IMR-90 (cell line): ENCODE measurements at regions not wholly inside any gene's neighbourhood (a gene's known extent, or its start where the extent isn't known, plus 50 kb on each side); places are given as distances from the start of the nearest gene placed in this dataset.
"Not testable (repeated sequence)": the region's sequence is repeated elsewhere in the genome, so short reads cannot be mapped to it uniquely, and the experiment has no call there.

Experiments
- ATAC-seq: fragments of 200-7000 bp; cut with Tn5 transposase; 2 replicates; pipeline ENCODE4 v1.9.1; 2020; ENCODE audit warnings: low read depth, mild to moderate bottlenecking, moderate library complexity
- BruUV-seq: library from RNA; stranded (reverse); fragments of 400-500 nt; replicated peaks from 2 replicates; lab custom pipeline; 2021; lab: Mats Ljungman, UMichigan
- CTCF ChIA-PET: fragments of 300-600 bp; formaldehyde crosslinking; extraction: SDS; loops from one replicate; lab custom pipeline; 2021; ENCODE audit warnings: antibody characterized with exemption; lab: Yijun Ruan, JAX
- POLR2A ChIA-PET: fragments of 300-600 bp; sonication (Branson Sonifier 250); formaldehyde crosslinking; loops from one replicate; lab custom pipeline; 2022; ENCODE audit warnings: antibody characterized with exemption; ENCODE audit not compliant: unreplicated experiment; lab: Charles Lee
- DNase-seq: peaks from one replicate; pipeline ENCODE4 v3.0.0; 2013
- H2AFZ ChIP-seq: replicated peaks from 2 replicates; pipeline ENCODE3; 2013; ENCODE audit warnings: low read length, mild to moderate bottlenecking; ENCODE audit not compliant: poor library complexity
- H2AK5ac ChIP-seq: 2 replicates; pipeline ENCODE4 v1.6.1; 2013; ENCODE audit warnings: low read depth, low read length, inconsistent platforms
- H2AK9ac ChIP-seq: replicated peaks from 2 replicates; pipeline ENCODE3; 2013; ENCODE audit warnings: mild to moderate bottlenecking, low read depth, low read length, moderate library complexity; ENCODE audit not compliant: poor library complexity
- H2BK120ac ChIP-seq: 2 replicates; pipeline ENCODE4 v1.6.1; 2013; ENCODE audit warnings: low read depth, low read length, inconsistent platforms
- H2BK15ac ChIP-seq: 3 replicates; pipeline ENCODE4 v1.6.1; 2013; ENCODE audit warnings: low read depth, low read length, inconsistent platforms
- H2BK20ac ChIP-seq: 2 replicates; pipeline ENCODE4 v1.6.1; 2013; ENCODE audit warnings: low read depth, mild to moderate bottlenecking, inconsistent platforms, low read length, moderate library complexity
- H2BK5ac ChIP-seq: 2 replicates; pipeline ENCODE4 v1.6.1; 2013; ENCODE audit warnings: mild to moderate bottlenecking, low read depth, low read length, inconsistent platforms; ENCODE audit not compliant: poor library complexity, severe bottlenecking
- H3K14ac ChIP-seq: replicated peaks from 2 replicates; pipeline ENCODE4 v1.6.1; 2013; ENCODE audit warnings: low read depth, low read length, inconsistent platforms
- H3K18ac ChIP-seq: 2 replicates; pipeline ENCODE4 v1.6.1; 2013; ENCODE audit warnings: low read depth, low read length, control low read depth
- H3K23ac ChIP-seq: 2 replicates; pipeline ENCODE4 v1.6.1; 2013; ENCODE audit warnings: low read depth, low read length, inconsistent platforms
- H3K27ac ChIP-seq: 2 replicates; pipeline ENCODE4 v1.5.1; 2013; ENCODE audit warnings: mild to moderate bottlenecking, control low read depth, low read length; ENCODE audit not compliant: insufficient read depth
- H3K27me3 ChIP-seq: 2 replicates; pipeline ENCODE4 v1.6.1; 2013; ENCODE audit warnings: low read length; ENCODE audit not compliant: control insufficient read depth, insufficient read depth
- H3K36me3 ChIP-seq: 2 replicates; pipeline ENCODE4 v1.6.1; 2013; ENCODE audit warnings: low read length, mixed read lengths; ENCODE audit not compliant: control insufficient read depth, insufficient read depth
- H3K4ac ChIP-seq: 2 replicates; pipeline ENCODE4 v1.6.1; 2013; ENCODE audit warnings: low read depth, low read length, inconsistent platforms
- H3K4me1 ChIP-seq: 2 replicates; pipeline ENCODE4 v1.6.1; 2013; ENCODE audit warnings: low read length, mixed read lengths; ENCODE audit not compliant: control insufficient read depth, insufficient read depth
- H3K4me2 ChIP-seq: 2 replicates; pipeline ENCODE4 v1.6.1; 2013; ENCODE audit warnings: low read depth, mild to moderate bottlenecking, control low read depth, low read length, moderate library complexity
- H3K4me3 ChIP-seq: 2 replicates; pipeline ENCODE4 v1.5.1; 2013; ENCODE audit warnings: low read depth, mild to moderate bottlenecking, control low read depth, low read length, moderate library complexity; ENCODE audit not compliant: insufficient read depth
- H3K56ac ChIP-seq: 2 replicates; pipeline ENCODE4 v1.6.1; 2013; ENCODE audit warnings: low read length, inconsistent platforms; ENCODE audit not compliant: insufficient read depth; ENCODE audit errors: extremely low read depth
- H3K79me1 ChIP-seq, 2 experiments: 2 replicates each; pipeline ENCODE4 v1.6.1; 2013; ENCODE audit warnings: low read length in 2 of 2, inconsistent platforms in 1 of 2, low read depth in 1 of 2
- H3K9ac ChIP-seq: 2 replicates; pipeline ENCODE4 v1.6.1; 2013; ENCODE audit warnings: low read depth, low read length, control low read depth
- H3K9me1 ChIP-seq: 2 replicates; pipeline ENCODE4 v1.6.1; 2013; ENCODE audit warnings: low read length, inconsistent platforms; ENCODE audit not compliant: insufficient read depth
- H3K9me3 ChIP-seq: 2 replicates; pipeline ENCODE4 v1.6.1; 2013; ENCODE audit warnings: low read length; ENCODE audit not compliant: control insufficient read depth, insufficient read depth
- H4K20me1 ChIP-seq: 2 replicates; pipeline ENCODE4 v1.6.1; 2013; ENCODE audit warnings: low read length, inconsistent platforms; ENCODE audit not compliant: insufficient read depth
- H4K5ac ChIP-seq: 2 replicates; pipeline ENCODE4 v1.6.1; 2013; ENCODE audit warnings: mild to moderate bottlenecking, low read depth, low read length, control low read depth
- H4K8ac ChIP-seq, 2 experiments: 2 replicates each; pipeline ENCODE4 v1.6.1; 2013; ENCODE audit warnings: low read depth in 2 of 2, low read length in 2 of 2, control low read depth in 1 of 2, inconsistent platforms in 1 of 2
- H4K91ac ChIP-seq: 2 replicates; pipeline ENCODE4 v1.6.1; 2013; ENCODE audit warnings: low read depth, low read length, inconsistent platforms; ENCODE audit not compliant: insufficient read depth
- WGBS, 2 experiments: methylation state at CpG; one replicate each; pipeline versions ENCODE4 v1.1.5 to v1.1.7; 2013; ENCODE audit warnings: missing lambda C conversion rate in 2 of 2; ENCODE audit not compliant: insufficient read length in 1 of 2; ENCODE audit errors: extremely low coverage in 2 of 2; 5-methylcytosine and 5-hydroxymethylcytosine counted together
- dilution Hi-C: fragments of 300-500 bp; cut with HindIII; formaldehyde crosslinking; loops from one replicate; pipeline ENCODE4 v1.14.3; 2018; ENCODE audit warnings: low sequenced_read_pairs; ENCODE audit not compliant: unreplicated experiment
- in situ Hi-C: fragments of 300-500 bp; cut with MboI; formaldehyde crosslinking; loops from 3 replicates; pipeline ENCODE4 v1.14.3; 2019; ENCODE audit warnings: low sequenced_read_pairs, inconsistent platforms, mixed read lengths
- intact Hi-C: fragments of 100-400 bp; cut with micrococcal nuclease; formaldehyde crosslinking; loops from 2 replicates; pipeline ENCODE4 v1.10.0; 2022

GRCh38 chr17:21574611-21575255 lies 117.6 kb upstream of the KCNJ18 start:
- Histone ChIP-seq H4K5ac (peak overlapping the region; percentile 95), H4K8ac (0 out of 4 replicates have a peak overlapping the region, but pooled peaks have one; percentile 25 to 72), H3K4me3 (peak overlapping the region; percentile 28), H3K4me2 (peak overlapping the region; percentile 57; the same call in 1 of the 2 replicates), H3K18ac (peak overlapping the region; percentile 46; the same call in 1 of the 2 replicates)
- H2AFZ ChIP-seq, CTCF ChIA-PET, in situ Hi-C loops, H2BK15ac ChIP-seq, POLR2A ChIA-PET, H4K20me1 ChIP-seq, H3K9ac ChIP-seq, dilution Hi-C loops, DNase-seq, H3K14ac ChIP-seq, H3K36me3 ChIP-seq, H3K23ac ChIP-seq, H3K4ac ChIP-seq, H3K56ac ChIP-seq, H2AK9ac ChIP-seq, H3K27ac ChIP-seq, ATAC-seq, H3K27me3 ChIP-seq, BruUV-seq, H2BK5ac ChIP-seq, H3K9me1 ChIP-seq, H3K9me3 ChIP-seq, H4K91ac ChIP-seq, H3K4me1 ChIP-seq, H2AK5ac ChIP-seq, H3K79me1 ChIP-seq, intact Hi-C loops, H2BK120ac ChIP-seq, H2BK20ac ChIP-seq: not testable (repeated sequence)
- no CpG with 5 or more reads among the region's 16 CpGs for WGBS, 2 experiments

DNA sequence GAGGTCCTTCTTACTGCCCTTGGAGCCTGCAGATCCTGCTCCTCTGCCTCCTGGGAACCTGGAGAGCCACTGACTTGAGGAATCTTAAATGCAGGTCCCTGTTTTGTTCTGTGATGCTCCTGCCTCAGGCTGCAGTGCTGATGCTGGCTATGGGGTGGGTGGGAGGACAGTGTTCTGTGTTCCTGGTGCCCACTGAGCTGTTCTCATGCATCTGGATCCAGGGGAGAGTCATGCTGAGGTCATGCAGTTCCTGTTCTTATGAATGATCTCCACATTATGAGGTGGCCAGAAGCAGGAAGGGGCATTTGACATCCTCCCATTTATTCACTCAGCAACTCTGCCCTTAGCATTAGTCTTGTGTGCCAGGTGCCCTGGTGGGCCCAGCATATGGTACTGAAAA lies 113.5 kb upstream of the KCNJ18 start:
- ATAC-seq: not testable (repeated sequence)

More for the DNA sequence above, 113.5 kb upstream of the KCNJ18 start:
- H4K5ac ChIP-seq, DNase-seq, H3K4me1 ChIP-seq, H3K23ac ChIP-seq, CTCF ChIA-PET, H2AK5ac ChIP-seq, in situ Hi-C loops, H2AFZ ChIP-seq, H3K4me2 ChIP-seq, H2BK20ac ChIP-seq, POLR2A ChIA-PET, H3K27ac ChIP-seq, H3K4me3 ChIP-seq, H3K27me3 ChIP-seq, H3K79me1 ChIP-seq, intact Hi-C loops, H3K4ac ChIP-seq, H3K9ac ChIP-seq, H4K91ac ChIP-seq, H3K9me3 ChIP-seq, H4K8ac ChIP-seq, BruUV-seq, H2AK9ac ChIP-seq, H2BK15ac ChIP-seq, H2BK5ac ChIP-seq, H3K18ac ChIP-seq, H4K20me1 ChIP-seq, H3K9me1 ChIP-seq, H3K56ac ChIP-seq, H2BK120ac ChIP-seq, H3K14ac ChIP-seq, H3K36me3 ChIP-seq, dilution Hi-C loops: not testable (repeated sequence)
